Astrocyte (in vitro differentiated cells and primary cell): ENCODE measurements at regions not wholly inside any gene's neighbourhood (a gene's known extent, or its start where the extent isn't known, plus 50 kb on each side); places are given as distances from the start of the nearest gene placed in this dataset.

Experiments
- DNase-seq: peaks from one replicate; pipeline ENCODE4 v3.0.0-alpha.2; 2010; ENCODE audit warnings: low read depth
- FAIRE-seq: peaks from 2 replicates; lab custom pipeline; 2011; peaks lifted over from hg19 to GRCh38; lab: Jason Lieb, UNC
- H2AFZ ChIP-seq: 2 replicates; pipeline ENCODE4 v1.6.0; 2012; ENCODE audit warnings: low read depth, low read length, inconsistent platforms
- H3K27ac ChIP-seq: 2 replicates; pipeline ENCODE4 v1.5.1; 2011; ENCODE audit warnings: low read depth, low read length, inconsistent platforms
- H3K27me3 ChIP-seq: 2 replicates; pipeline ENCODE4 v1.6.0; 2011; ENCODE audit warnings: low read length, inconsistent platforms; ENCODE audit not compliant: insufficient read depth
- H3K36me3 ChIP-seq: 2 replicates; pipeline ENCODE4 v1.5.1; 2011; ENCODE audit warnings: low read length, inconsistent platforms; ENCODE audit not compliant: insufficient read depth
- H3K4me1 ChIP-seq: 2 replicates; pipeline ENCODE4 v1.5.1; 2011; ENCODE audit warnings: low read length, inconsistent platforms; ENCODE audit not compliant: insufficient read depth
- H3K4me2 ChIP-seq: 2 replicates; pipeline ENCODE4 v1.6.0; 2012; ENCODE audit warnings: low read length, inconsistent platforms
- H3K4me3 ChIP-seq: 2 replicates; pipeline ENCODE4 v1.5.1; 2011; ENCODE audit warnings: low read depth, mild to moderate bottlenecking, low read length, inconsistent platforms; ENCODE audit not compliant: insufficient read depth
- H3K79me2 ChIP-seq: 2 replicates; pipeline ENCODE4 v1.6.0; 2012; ENCODE audit warnings: mild to moderate bottlenecking, low read length, inconsistent platforms; ENCODE audit not compliant: insufficient read depth
- H3K9ac ChIP-seq: 2 replicates; pipeline ENCODE4 v1.6.0; 2012; ENCODE audit warnings: mild to moderate bottlenecking, low read length, inconsistent platforms
- H3K9me3 ChIP-seq: 2 replicates; pipeline ENCODE4 v1.5.1; 2012; ENCODE audit warnings: low read depth, mild to moderate bottlenecking, low read length, inconsistent platforms; ENCODE audit not compliant: insufficient read depth
- H4K20me1 ChIP-seq: 2 replicates; pipeline ENCODE4 v1.6.0; 2012; ENCODE audit warnings: low read length, inconsistent platforms; ENCODE audit not compliant: insufficient read depth
- H3K27ac Mint-ChIP-seq: one replicate; pipeline ENCODE4 v1.8.0; 2021; ENCODE audit warnings: mild to moderate bottlenecking, mixed read lengths; ENCODE audit not compliant: unreplicated experiment
- H3K27me3 Mint-ChIP-seq: one replicate; pipeline ENCODE4 v1.8.0; 2021; ENCODE audit warnings: low read depth, mixed read lengths; ENCODE audit not compliant: unreplicated experiment
- H3K36me3 Mint-ChIP-seq: one replicate; pipeline ENCODE4 v1.8.0; 2021; ENCODE audit warnings: low read depth, mixed read lengths; ENCODE audit not compliant: unreplicated experiment
- H3K4me1 Mint-ChIP-seq: one replicate; pipeline ENCODE4 v1.8.0; 2021; ENCODE audit warnings: low read depth, mixed read lengths; ENCODE audit not compliant: unreplicated experiment
- H3K4me3 Mint-ChIP-seq: one replicate; pipeline ENCODE4 v1.8.0; 2021; ENCODE audit warnings: mild to moderate bottlenecking, moderate library complexity, mixed read lengths; ENCODE audit not compliant: unreplicated experiment
- H3K9me3 Mint-ChIP-seq: one replicate; pipeline ENCODE4 v1.8.0; 2021; ENCODE audit warnings: mild to moderate bottlenecking, mixed read lengths; ENCODE audit not compliant: unreplicated experiment
- EZH2 ChIP-seq: IDR thresholded peaks from 2 replicates; pipeline ENCODE4 v1.6.1; 2012; ENCODE audit warnings: mild to moderate bottlenecking, low read length, inconsistent platforms; ENCODE audit not compliant: insufficient read depth
- TF ChIP-seq, protein P1 (sequence below): IDR thresholded peaks from 2 replicates; pipeline ENCODE4 v1.5.1; 2011; ENCODE audit warnings: low read depth, mild to moderate bottlenecking, inconsistent platforms, low read length, moderate library complexity; ENCODE audit not compliant: insufficient read depth

DNA sequence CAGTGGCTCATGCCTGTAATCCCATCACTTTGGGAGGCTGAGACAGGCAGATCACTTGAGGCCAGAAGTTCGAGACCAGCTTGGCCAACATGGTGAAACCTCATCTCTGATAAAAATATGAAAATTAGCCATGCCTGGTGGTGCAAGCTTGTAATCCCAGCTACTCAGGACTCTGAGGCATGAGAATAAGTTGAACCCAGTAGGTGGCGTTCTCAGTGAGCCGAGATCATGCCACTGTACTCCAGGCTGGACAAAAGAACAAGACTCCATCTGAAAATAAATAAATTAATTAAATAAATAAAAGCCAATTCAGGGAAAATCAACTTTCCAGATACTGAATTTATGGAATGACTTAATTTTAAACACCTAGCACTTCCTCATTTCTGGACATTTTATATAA, 1722.1 kb downstream of the MAT2B start:
- H3K27ac ChIP-seq, result no peak overlapping the region
- no peak overlapping the region for H3K4me3 Mint-ChIP-seq
- H4K20me1 ChIP-seq, result no peaks in the 10 kb centered on the region
- no peak overlapping the region for H3K4me2 ChIP-seq
- no peaks in the 10 kb centered on the region for H3K79me2 ChIP-seq
- H3K27ac Mint-ChIP-seq, result no peak overlapping the region
- TF ChIP-seq EZH2, result no peak
- TF ChIP-seq, protein P1, sequence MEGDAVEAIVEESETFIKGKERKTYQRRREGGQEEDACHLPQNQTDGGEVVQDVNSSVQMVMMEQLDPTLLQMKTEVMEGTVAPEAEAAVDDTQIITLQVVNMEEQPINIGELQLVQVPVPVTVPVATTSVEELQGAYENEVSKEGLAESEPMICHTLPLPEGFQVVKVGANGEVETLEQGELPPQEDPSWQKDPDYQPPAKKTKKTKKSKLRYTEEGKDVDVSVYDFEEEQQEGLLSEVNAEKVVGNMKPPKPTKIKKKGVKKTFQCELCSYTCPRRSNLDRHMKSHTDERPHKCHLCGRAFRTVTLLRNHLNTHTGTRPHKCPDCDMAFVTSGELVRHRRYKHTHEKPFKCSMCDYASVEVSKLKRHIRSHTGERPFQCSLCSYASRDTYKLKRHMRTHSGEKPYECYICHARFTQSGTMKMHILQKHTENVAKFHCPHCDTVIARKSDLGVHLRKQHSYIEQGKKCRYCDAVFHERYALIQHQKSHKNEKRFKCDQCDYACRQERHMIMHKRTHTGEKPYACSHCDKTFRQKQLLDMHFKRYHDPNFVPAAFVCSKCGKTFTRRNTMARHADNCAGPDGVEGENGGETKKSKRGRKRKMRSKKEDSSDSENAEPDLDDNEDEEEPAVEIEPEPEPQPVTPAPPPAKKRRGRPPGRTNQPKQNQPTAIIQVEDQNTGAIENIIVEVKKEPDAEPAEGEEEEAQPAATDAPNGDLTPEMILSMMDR, result no peak
- H3K4me1 Mint-ChIP-seq, result no peaks in the 10 kb centered on the region
- H3K9me3 ChIP-seq, result no peaks in the 10 kb centered on the region
- H3K36me3 Mint-ChIP-seq, result no peaks in the 10 kb centered on the region
- no peaks in the 10 kb centered on the region for H3K4me1 ChIP-seq
- no peaks in the 10 kb centered on the region for H3K27me3 Mint-ChIP-seq
- H3K27me3 ChIP-seq, result no peaks in the 10 kb centered on the region
- no peak for FAIRE-seq
- H3K36me3 ChIP-seq, result no peaks in the 10 kb centered on the region
- DNase-seq, result no peak
- no peak overlapping the region for H3K9ac ChIP-seq
- no peaks in the 10 kb centered on the region for H3K9me3 Mint-ChIP-seq
- H2AFZ ChIP-seq, result no peak overlapping the region
- no peak overlapping the region for H3K4me3 ChIP-seq

DNA sequence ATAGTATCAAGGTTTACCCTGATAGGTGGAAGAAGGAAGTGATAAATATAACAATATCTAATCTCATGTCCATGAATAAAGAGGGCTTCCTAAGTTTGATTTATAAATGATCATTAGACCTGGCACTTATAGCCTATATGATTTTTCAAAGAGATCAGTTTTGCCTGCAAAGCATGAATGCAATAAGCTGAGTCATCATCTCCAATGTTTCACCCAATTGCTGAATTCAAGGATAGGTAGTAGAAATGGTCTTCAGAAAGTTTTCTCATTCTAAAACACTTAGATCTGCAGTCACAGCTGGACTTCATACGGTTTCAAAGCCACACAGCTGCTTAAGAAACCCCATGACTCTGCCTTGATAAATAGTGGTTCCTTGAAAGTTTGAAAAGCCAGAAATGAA, 1722.8 kb downstream of the MAT2B start:
- DNase-seq (no peak), FAIRE-seq (no peak)
- H3K27ac Mint-ChIP-seq, result no peak overlapping the region
- TF ChIP-seq EZH2, result no peak
- TF ChIP-seq, protein P1, result no peak
- Histone ChIP-seq H3K4me3 (no peak overlapping the region), H3K4me1 (no peaks in the 10 kb centered on the region), H3K9ac (no peak overlapping the region), H3K27me3 (no peaks in the 10 kb centered on the region), H3K79me2 (no peaks in the 10 kb centered on the region), H3K36me3 (no peaks in the 10 kb centered on the region), H3K27ac (no peak overlapping the region), H2AFZ (no peak overlapping the region), H3K9me3 (no peaks in the 10 kb centered on the region), H4K20me1 (no peaks in the 10 kb centered on the region), H3K4me2 (no peak overlapping the region)
- H3K4me3 Mint-ChIP-seq, result no peak overlapping the region
- no peaks in the 10 kb centered on the region for H3K9me3 Mint-ChIP-seq
- H3K4me1 Mint-ChIP-seq, result no peaks in the 10 kb centered on the region
- H3K36me3 Mint-ChIP-seq, result no peaks in the 10 kb centered on the region
- H3K27me3 Mint-ChIP-seq, result no peaks in the 10 kb centered on the region

DNA sequence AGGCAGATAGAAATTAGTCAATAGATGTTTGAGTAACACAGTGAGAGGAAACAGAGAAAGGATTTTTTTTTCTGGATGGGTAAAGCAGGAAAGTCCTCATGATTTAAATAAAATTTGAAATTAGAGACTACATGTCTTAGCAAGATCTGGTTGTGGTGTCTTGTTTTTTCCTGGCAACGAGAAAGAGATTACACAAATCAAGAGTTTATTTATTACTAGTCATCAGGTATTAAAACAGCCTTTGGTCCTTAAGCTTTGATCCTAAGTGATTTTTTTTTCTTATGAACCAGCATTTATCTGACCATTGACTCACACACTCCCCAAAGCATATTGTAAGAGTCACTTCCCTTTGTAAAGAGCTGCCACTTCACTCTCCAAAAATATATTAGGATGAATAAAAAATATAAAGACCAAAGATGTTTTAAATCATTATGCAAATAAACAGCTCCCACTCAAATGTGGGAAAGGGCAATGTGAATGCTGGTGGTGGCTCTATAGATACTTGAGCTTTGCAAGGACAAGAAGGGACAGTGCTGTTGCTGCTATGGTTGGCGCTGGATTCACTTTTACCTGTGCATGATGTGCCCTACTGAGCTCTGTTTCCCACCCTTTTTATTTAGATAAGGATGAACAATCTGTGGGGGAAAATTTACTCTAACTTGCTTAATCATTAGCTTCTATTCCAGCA, 1726.5 kb downstream of the MAT2B start:
- H3K9me3 ChIP-seq, result no peaks in the 10 kb centered on the region
- no peak overlapping the region for H3K27ac ChIP-seq
- no peaks in the 10 kb centered on the region for H3K36me3 ChIP-seq
- H4K20me1 ChIP-seq, result no peaks in the 10 kb centered on the region
- no peaks in the 10 kb centered on the region for H3K79me2 ChIP-seq
- no peak overlapping the region for H3K4me2 ChIP-seq
- no peaks in the 10 kb centered on the region for H3K27me3 ChIP-seq
- H3K27ac Mint-ChIP-seq, result no peak overlapping the region
- no peaks in the 10 kb centered on the region for H3K27me3 Mint-ChIP-seq
- H3K4me3 Mint-ChIP-seq, result no peak overlapping the region
- FAIRE-seq, result no peak
- H3K9ac ChIP-seq, result no peak overlapping the region
- H3K4me1 ChIP-seq, result no peaks in the 10 kb centered on the region
- no peak for DNase-seq
- TF ChIP-seq EZH2, result no peak
- TF ChIP-seq, protein P1, result no peak
- no peak overlapping the region for H3K4me3 ChIP-seq
- H2AFZ ChIP-seq, result no peak overlapping the region
- peaks cover 8% of the 10 kb centered on the region for H3K9me3 Mint-ChIP-seq
- no peaks in the 10 kb centered on the region for H3K4me1 Mint-ChIP-seq
- H3K36me3 Mint-ChIP-seq, result no peaks in the 10 kb centered on the region
